ENCODE measurements at regions not wholly inside any gene's neighbourhood (a gene's known extent, or its start where the extent isn't known, plus 50 kb on each side); places are given as distances from the start of the nearest gene placed in this dataset.

DNA sequence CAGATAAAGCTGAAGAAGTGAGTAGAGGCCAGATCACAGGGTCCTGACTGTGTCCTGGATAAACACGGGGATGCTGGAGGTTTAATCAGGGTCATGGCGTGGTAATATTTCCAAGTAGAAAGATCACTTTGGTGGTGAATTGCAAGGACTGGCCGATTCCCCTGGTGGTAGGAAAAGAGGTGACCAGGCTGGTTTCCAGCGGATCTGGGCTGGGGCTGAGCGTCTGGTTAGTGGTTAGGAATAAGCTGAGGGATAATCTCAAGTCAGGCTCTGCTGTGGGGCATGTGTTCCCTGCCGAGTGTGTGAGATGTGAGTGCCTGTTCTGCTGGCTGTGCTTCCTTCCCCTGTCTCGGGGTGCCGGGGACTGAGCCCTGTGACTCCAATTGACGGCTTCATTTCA, 484.0 kb downstream of the TSN start:
- TF ChIP-seq, protein P1, sequence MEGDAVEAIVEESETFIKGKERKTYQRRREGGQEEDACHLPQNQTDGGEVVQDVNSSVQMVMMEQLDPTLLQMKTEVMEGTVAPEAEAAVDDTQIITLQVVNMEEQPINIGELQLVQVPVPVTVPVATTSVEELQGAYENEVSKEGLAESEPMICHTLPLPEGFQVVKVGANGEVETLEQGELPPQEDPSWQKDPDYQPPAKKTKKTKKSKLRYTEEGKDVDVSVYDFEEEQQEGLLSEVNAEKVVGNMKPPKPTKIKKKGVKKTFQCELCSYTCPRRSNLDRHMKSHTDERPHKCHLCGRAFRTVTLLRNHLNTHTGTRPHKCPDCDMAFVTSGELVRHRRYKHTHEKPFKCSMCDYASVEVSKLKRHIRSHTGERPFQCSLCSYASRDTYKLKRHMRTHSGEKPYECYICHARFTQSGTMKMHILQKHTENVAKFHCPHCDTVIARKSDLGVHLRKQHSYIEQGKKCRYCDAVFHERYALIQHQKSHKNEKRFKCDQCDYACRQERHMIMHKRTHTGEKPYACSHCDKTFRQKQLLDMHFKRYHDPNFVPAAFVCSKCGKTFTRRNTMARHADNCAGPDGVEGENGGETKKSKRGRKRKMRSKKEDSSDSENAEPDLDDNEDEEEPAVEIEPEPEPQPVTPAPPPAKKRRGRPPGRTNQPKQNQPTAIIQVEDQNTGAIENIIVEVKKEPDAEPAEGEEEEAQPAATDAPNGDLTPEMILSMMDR (IDR thresholded peaks at IDR 0.05; ENCODE audit: insufficient read depth, low read depth, low read length) = no peak
- TF ChIP-seq EZH2 (IDR thresholded peaks at IDR 0.05; ENCODE audit: insufficient read depth, low read length) = no peak
